GM18907 (cell line): ENCODE measurements at regions not wholly inside any gene's neighbourhood (a gene's known extent, or its start where the extent isn't known, plus 50 kb on each side); places are given as distances from the start of the nearest gene placed in this dataset.

Experiments used
- ATAC-seq: cut with Tn5 transposase; IDR thresholded peaks from one replicate; pipeline ENCODE4 v1.9.1; 2021; ENCODE audit warnings: mild to moderate bottlenecking, moderate library complexity; ENCODE audit not compliant: unreplicated experiment

- no peak for ATAC-seq
These were observed 51.3 kb upstream of the PTPN3 start for GRCh38 chr9:109549386-109549785.

GRCh38 chr9:109551651-109552050, 53.5 kb upstream of the PTPN3 start:
- ATAC-seq = no peak

GRCh38 chr9:109555215-109555614, 57.1 kb upstream of the PTPN3 start:
- no peak for ATAC-seq

- no peak for ATAC-seq
These were observed 58.0 kb upstream of the PTPN3 start for GRCh38 chr9:109556061-109556460.

- ATAC-seq = no peak
These were observed 58.7 kb upstream of the PTPN3 start for GRCh38 chr9:109556786-109557185.

GRCh38 chr9:109557481-109557880, 59.4 kb upstream of the PTPN3 start:
- no peak for ATAC-seq

- no peak for ATAC-seq
These were observed 60.6 kb upstream of the PTPN3 start for GRCh38 chr9:109558718-109559151.

GRCh38 chr9:109560470-109561132, 62.5 kb upstream of the PTPN3 start:
- ATAC-seq = no peak

GRCh38 chr9:109561137-109561536, 63.0 kb upstream of the PTPN3 start:
- ATAC-seq = no peak

GRCh38 chr9:109568089-109568488, 70.0 kb upstream of the PTPN3 start:
- no peak for ATAC-seq

- ATAC-seq = no peak
These were observed 70.6 kb upstream of the PTPN3 start for GRCh38 chr9:109568568-109569210.

GRCh38 chr9:109574061-109574882, 76.2 kb upstream of the PTPN3 start:
- peak; percentile 69 for ATAC-seq

- ATAC-seq = no peak
These were observed 78.7 kb upstream of the PTPN3 start for GRCh38 chr9:109576762-109577161.

- ATAC-seq = no peak
These were observed 81.3 kb upstream of the PTPN3 start for GRCh38 chr9:109579191-109579948.

- no peak for ATAC-seq
These were observed 84.3 kb upstream of the PTPN3 start for GRCh38 chr9:109582386-109582785.

- ATAC-seq = no peak
These were observed 86.1 kb upstream of the PTPN3 start for GRCh38 chr9:109584205-109584604.

- ATAC-seq = no peak
These were observed 87.7 kb upstream of the PTPN3 start for GRCh38 chr9:109585796-109586195.

- ATAC-seq = no peak
These were observed 88.9 kb upstream of the PTPN3 start for GRCh38 chr9:109586993-109587392.

GRCh38 chr9:109588415-109588814, 90.3 kb upstream of the PTPN3 start:
- ATAC-seq = no peak

GRCh38 chr9:109590966-109591365, 92.9 kb upstream of the PTPN3 start:
- no peak for ATAC-seq

GRCh38 chr9:109591691-109592090, 93.6 kb upstream of the PTPN3 start:
- ATAC-seq = no peak
